HG03460 (cell line): ENCODE measurements at regions not wholly inside any gene's neighbourhood (a gene's known extent, or its start where the extent isn't known, plus 50 kb on each side); places are given as distances from the start of the nearest gene placed in this dataset.
"Not testable (repeated sequence)": the region's sequence is repeated elsewhere in the genome, so short reads cannot be mapped to it uniquely, and the experiment has no call there.

Experiments used
- ATAC-seq: cut with Tn5 transposase; IDR thresholded peaks from one replicate; pipeline ENCODE4 v1.9.1; 2021; ENCODE audit not compliant: unreplicated experiment

- no peak for ATAC-seq
These were observed 337.1 kb upstream of the GLI3 start for GRCh38 chr7:42573881-42574672.

- ATAC-seq: no peak
These were observed 335.6 kb upstream of the GLI3 start for GRCh38 chr7:42572561-42572960.

GRCh38 chr7:42572056-42572455, 335.0 kb upstream of the GLI3 start:
- no peak for ATAC-seq

- ATAC-seq: no peak
These were observed 333.9 kb upstream of the GLI3 start for GRCh38 chr7:42570944-42571343.

GRCh38 chr7:42567051-42567450, 330.0 kb upstream of the GLI3 start:
- ATAC-seq: no peak

- ATAC-seq: no peak
These were observed 324.8 kb upstream of the GLI3 start for GRCh38 chr7:42561797-42562196.

GRCh38 chr7:42560866-42561265, 323.9 kb upstream of the GLI3 start:
- ATAC-seq: no peak

- ATAC-seq: not testable (repeated sequence)
These were observed 317.9 kb upstream of the GLI3 start for GRCh38 chr7:42554932-42555331.

- ATAC-seq: no peak
These were observed 315.2 kb upstream of the GLI3 start for GRCh38 chr7:42552227-42552626.

GRCh38 chr7:42550706-42551470, 313.9 kb upstream of the GLI3 start:
- no peak for ATAC-seq

- no peak for ATAC-seq
These were observed 313.0 kb upstream of the GLI3 start for GRCh38 chr7:42549866-42550485.

- no peak for ATAC-seq
These were observed 312.0 kb upstream of the GLI3 start for GRCh38 chr7:42548816-42549611.

GRCh38 chr7:42545049-42545724, 308.2 kb upstream of the GLI3 start:
- ATAC-seq: no peak

GRCh38 chr7:42543953-42544352, 306.9 kb upstream of the GLI3 start:
- ATAC-seq: no peak

- ATAC-seq: not testable (repeated sequence)
These were observed 305.4 kb upstream of the GLI3 start for GRCh38 chr7:42542446-42542845.

GRCh38 chr7:42534441-42534840, 297.4 kb upstream of the GLI3 start:
- no peak for ATAC-seq

- no peak for ATAC-seq
These were observed 290.0 kb upstream of the GLI3 start for GRCh38 chr7:42527004-42527403.

GRCh38 chr7:42522227-42522991, 285.4 kb upstream of the GLI3 start:
- no peak for ATAC-seq

- no peak for ATAC-seq
These were observed 274.0 kb upstream of the GLI3 start for GRCh38 chr7:42511027-42511426.

GRCh38 chr7:42506097-42506496, 269.1 kb upstream of the GLI3 start:
- ATAC-seq: no peak
